HEK293 (cell line): ENCODE measurements at regions not wholly inside any gene's neighbourhood (a gene's known extent, or its start where the extent isn't known, plus 50 kb on each side); places are given as distances from the start of the nearest gene placed in this dataset.

ENCODE experiments used
- CTCF ChIA-PET: fragments of 350-600 bp; formaldehyde crosslinking; extraction: SDS; loops from one replicate; lab custom pipeline; 2021; ENCODE audit warnings: antibody characterized with exemption; lab: Yijun Ruan, JAX
- POLR2A ChIA-PET: fragments of 300-600 bp; formaldehyde crosslinking; extraction: SDS; loops from one replicate; lab custom pipeline; 2020; ENCODE audit warnings: antibody characterized with exemption, inconsistent platforms; lab: Yijun Ruan, JAX
- H3K27ac ChIP-seq: fragments of 200-500 bp; sonication (Bioruptor generic); 2 replicates; pipeline ENCODE4 v1.5.1; 2014; ENCODE audit warnings: low read depth, low read length, control low read depth, inconsistent platforms; ENCODE audit errors: extremely low read depth
- H3K36me3 ChIP-seq, 2 experiments: fragments of 200-500 bp in 1 of 2; sonication (Bioruptor generic) in 1 of 2; 1 replicate in 1 of 2; 2 replicates in 1 of 2; pipeline ENCODE4 v1.5.1; 2014 to 2017; ENCODE audit warnings: inconsistent platforms in 2 of 2, low read length in 2 of 2; ENCODE audit not compliant: control insufficient read depth in 2 of 2, insufficient read depth in 1 of 2
- H3K4me1 ChIP-seq: fragments of 200-500 bp; sonication (Bioruptor generic); 2 replicates; pipeline ENCODE4 v1.5.1; 2014; ENCODE audit warnings: mild to moderate bottlenecking, low read length, inconsistent platforms; ENCODE audit not compliant: control insufficient read depth, insufficient read depth
- H3K4me3 ChIP-seq: 2 replicates; pipeline ENCODE4 v1.5.1; 2011; ENCODE audit warnings: low read depth, mild to moderate bottlenecking, control low read depth, low read length, moderate library complexity
- H3K9me3 ChIP-seq: fragments of 200-500 bp; sonication (Bioruptor generic); 2 replicates; pipeline ENCODE4 v1.5.1; 2014; ENCODE audit warnings: low read depth, low read length, inconsistent platforms; ENCODE audit not compliant: control insufficient read depth, insufficient read depth
- BCL11A ChIP-seq: fragments of 450-650 bp; formaldehyde crosslinking; IDR thresholded peaks from 2 replicates; pipeline ENCODE4 v1.5.1; 2016; ENCODE audit warnings: low read depth, missing biosample characterization, missing genetic modification characterization
- KLF1 ChIP-seq: fragments of 450-650 bp; formaldehyde crosslinking; IDR thresholded peaks from 2 replicates; pipeline ENCODE4 v1.5.1; 2016; ENCODE audit warnings: missing biosample characterization, missing genetic modification characterization
- PRDM6 ChIP-seq: fragments of 450-650 bp; formaldehyde crosslinking; IDR thresholded peaks from 2 replicates; pipeline ENCODE4 v1.5.1; 2017; ENCODE audit warnings: missing biosample characterization, missing genetic modification characterization
- ZBTB17 ChIP-seq: fragments of 450-650 bp; formaldehyde crosslinking; IDR thresholded peaks from 2 replicates; pipeline ENCODE4 v1.5.1; 2016; ENCODE audit warnings: missing biosample characterization, missing genetic modification characterization
- ZBTB44 ChIP-seq: fragments of 450-650 bp; IDR thresholded peaks from 2 replicates; pipeline ENCODE4 v1.5.1; 2018; ENCODE audit warnings: missing biosample characterization, mild to moderate bottlenecking, missing genetic modification characterization
- ZBTB8A ChIP-seq: fragments of 450-650 bp; formaldehyde crosslinking; IDR thresholded peaks from 2 replicates; pipeline ENCODE4 v1.5.1; 2016; ENCODE audit warnings: missing biosample characterization, missing genetic modification characterization
- ZNF112 ChIP-seq: fragments of 450-650 bp; formaldehyde crosslinking; IDR thresholded peaks from 2 replicates; pipeline ENCODE4 v1.5.0; 2017; ENCODE audit warnings: missing biosample characterization, missing genetic modification characterization
- ZNF114 ChIP-seq: fragments of 450-650 bp; formaldehyde crosslinking; IDR thresholded peaks from 2 replicates; pipeline ENCODE4 v1.5.0; 2017; ENCODE audit warnings: missing biosample characterization, missing genetic modification characterization
- ZNF335 ChIP-seq: fragments of 450-650 bp; formaldehyde crosslinking; conservative IDR thresholded peaks from 2 replicates; pipeline ENCODE4 v1.5.1; 2016; ENCODE audit warnings: missing biosample characterization, missing genetic modification characterization
- ZNF529 ChIP-seq: fragments of 450-650 bp; formaldehyde crosslinking; IDR thresholded peaks from 2 replicates; pipeline ENCODE4 v1.5.1; 2017; ENCODE audit warnings: missing genetic modification characterization, missing biosample characterization; ENCODE audit not compliant: insufficient replicate concordance
- ZNF654 ChIP-seq: fragments of 450-650 bp; formaldehyde crosslinking; IDR thresholded peaks from 2 replicates; pipeline ENCODE4 v1.5.1; 2016; ENCODE audit warnings: low read depth, missing biosample characterization, missing genetic modification characterization
- ZNF76 ChIP-seq: fragments of 450-650 bp; formaldehyde crosslinking; IDR thresholded peaks from 2 replicates; pipeline ENCODE4; 2016; ENCODE audit warnings: low read depth, missing biosample characterization, missing genetic modification characterization, borderline replicate concordance
- ZNF777 ChIP-seq: fragments of 450-650 bp; formaldehyde crosslinking; IDR thresholded peaks from 2 replicates; pipeline ENCODE4 v1.5.1; 2017; ENCODE audit warnings: missing biosample characterization, missing genetic modification characterization, borderline replicate concordance
- TF ChIP-seq, protein P1 (sequence below): fragments of 450-650 bp; formaldehyde crosslinking; IDR thresholded peaks from 2 replicates; pipeline ENCODE4 v1.5.1; 2016; ENCODE audit warnings: missing biosample characterization, missing genetic modification characterization

- H3K36me3 ChIP-seq, result no peaks in the 10 kb centered on the region
- TF ChIP-seq, protein P1, sequence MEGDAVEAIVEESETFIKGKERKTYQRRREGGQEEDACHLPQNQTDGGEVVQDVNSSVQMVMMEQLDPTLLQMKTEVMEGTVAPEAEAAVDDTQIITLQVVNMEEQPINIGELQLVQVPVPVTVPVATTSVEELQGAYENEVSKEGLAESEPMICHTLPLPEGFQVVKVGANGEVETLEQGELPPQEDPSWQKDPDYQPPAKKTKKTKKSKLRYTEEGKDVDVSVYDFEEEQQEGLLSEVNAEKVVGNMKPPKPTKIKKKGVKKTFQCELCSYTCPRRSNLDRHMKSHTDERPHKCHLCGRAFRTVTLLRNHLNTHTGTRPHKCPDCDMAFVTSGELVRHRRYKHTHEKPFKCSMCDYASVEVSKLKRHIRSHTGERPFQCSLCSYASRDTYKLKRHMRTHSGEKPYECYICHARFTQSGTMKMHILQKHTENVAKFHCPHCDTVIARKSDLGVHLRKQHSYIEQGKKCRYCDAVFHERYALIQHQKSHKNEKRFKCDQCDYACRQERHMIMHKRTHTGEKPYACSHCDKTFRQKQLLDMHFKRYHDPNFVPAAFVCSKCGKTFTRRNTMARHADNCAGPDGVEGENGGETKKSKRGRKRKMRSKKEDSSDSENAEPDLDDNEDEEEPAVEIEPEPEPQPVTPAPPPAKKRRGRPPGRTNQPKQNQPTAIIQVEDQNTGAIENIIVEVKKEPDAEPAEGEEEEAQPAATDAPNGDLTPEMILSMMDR (tag by site-specific recombination), result no peak
- no peak for TF ChIP-seq KLF1 (tag by site-specific recombination)
- no peak for TF ChIP-seq PRDM6 (tag by site-specific recombination)
- TF ChIP-seq ZNF335 (tag by site-specific recombination), result no peak
- TF ChIP-seq ZNF112, result no peak
- no peak for TF ChIP-seq BCL11A (tag by site-specific recombination)
- TF ChIP-seq ZNF529 (tag by site-specific recombination), result no peak
- no peak for TF ChIP-seq ZNF76 (tag by site-specific recombination)
- no peak for TF ChIP-seq ZBTB44 (tag by site-specific recombination)
- TF ChIP-seq ZNF114 (tag by site-specific recombination), result no peak
- H3K9me3 ChIP-seq, result no peaks in the 10 kb centered on the region
- H3K4me3 ChIP-seq, result no peak overlapping the region
- CTCF ChIA-PET, result interaction anchor here (0.6 to 3.3 kb wide), 14 partner anchors 7 to 376 kb away, joined by 3 to 33 read pairs (median 6); no protein-coding TSS in a partner anchor
- POLR2A ChIA-PET, result no interaction called here
- H3K27ac ChIP-seq, result no peak overlapping the region
- H3K4me1 ChIP-seq, result no peaks in the 10 kb centered on the region
These were observed 339.8 kb downstream of the EMP1 start for GRCh38 chr12:13536219-13536910.

DNA sequence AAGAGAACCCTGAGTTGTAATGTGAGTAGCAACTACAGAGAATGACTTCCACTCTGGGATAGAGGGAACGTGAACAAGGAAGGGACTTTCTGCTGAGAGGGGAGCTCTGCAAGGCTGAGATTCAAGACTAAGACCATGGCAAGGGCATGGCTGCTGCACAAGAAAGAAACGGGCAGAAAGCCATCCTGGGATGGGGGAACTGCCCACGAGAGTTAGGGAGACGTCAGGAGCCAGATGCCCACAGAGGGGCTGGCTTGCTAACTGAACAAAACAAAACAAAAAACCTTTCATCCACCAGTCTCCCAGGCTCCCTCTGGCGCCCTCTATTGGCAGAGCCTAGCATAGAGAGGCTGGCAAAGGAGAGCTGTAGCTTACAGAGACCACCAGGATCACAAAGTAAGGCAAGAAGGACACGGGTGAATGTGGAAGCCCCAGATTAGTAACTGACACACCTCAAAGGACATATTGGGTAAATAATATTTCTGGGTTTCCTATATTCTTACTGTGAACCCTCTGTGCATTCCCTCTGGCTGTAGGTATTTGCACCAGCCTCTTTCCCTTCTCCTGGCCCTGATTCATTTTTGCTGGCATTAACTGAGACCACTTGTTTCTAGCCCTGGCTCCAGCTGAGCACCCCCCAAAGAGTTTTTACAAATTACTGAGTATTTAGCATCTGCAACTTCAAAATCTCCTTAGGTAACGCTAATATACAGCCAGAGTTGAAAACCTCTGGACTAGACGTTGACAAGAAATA, 338.3 kb downstream of the EMP1 start:
- no peak overlapping the region for H3K27ac ChIP-seq
- no peaks in the 10 kb centered on the region for H3K36me3 ChIP-seq
- H3K9me3 ChIP-seq, result no peaks in the 10 kb centered on the region
- POLR2A ChIA-PET, result no interaction called here
- TF ChIP-seq ZBTB8A (tag by site-specific recombination), result no peak
- TF ChIP-seq ZBTB17 (tag by site-specific recombination), result 0 out of 2 replicates have a peak, but pooled peaks have one; percentile 23
- peak; percentile 53 for TF ChIP-seq ZNF654 (tag by site-specific recombination)
- TF ChIP-seq, protein P1 (tag by site-specific recombination), result peak; percentile 70
- TF ChIP-seq ZNF777, result 0 out of 2 replicates have a peak, but pooled peaks have one; percentile 22
- CTCF ChIA-PET, result interaction anchor here (0.5 to 3.3 kb wide), 58 partner anchors 8 to 1395 kb away, joined by 3 to 33 read pairs (median 4); no protein-coding TSS in a partner anchor
- no peaks in the 10 kb centered on the region for H3K4me1 ChIP-seq
- no peak overlapping the region for H3K4me3 ChIP-seq
